ENCODE measurements at regions not wholly inside any gene's neighbourhood (a gene's known extent, or its start where the extent isn't known, plus 50 kb on each side); places are given as distances from the start of the nearest gene placed in this dataset.
"Not testable (repeated sequence)": the region's sequence is repeated elsewhere in the genome, so short reads cannot be mapped to it uniquely, and the experiment has no call there.

- not testable (repeated sequence) for TF ChIP-seq MEF2A (IDR thresholded peaks at IDR 0.05; ENCODE audit: borderline replicate concordance, low read depth); GABPA (IDR thresholded peaks at IDR 0.05; ENCODE audit: low read depth); CTCF (IDR thresholded peaks at IDR 0.05)
- TF ChIP-seq, protein P1, sequence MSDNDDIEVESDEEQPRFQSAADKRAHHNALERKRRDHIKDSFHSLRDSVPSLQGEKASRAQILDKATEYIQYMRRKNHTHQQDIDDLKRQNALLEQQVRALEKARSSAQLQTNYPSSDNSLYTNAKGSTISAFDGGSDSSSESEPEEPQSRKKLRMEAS (IDR thresholded peaks at IDR 0.05; ENCODE audit: low read depth): not testable (repeated sequence)
Observed at GRCh38 chr1:148210166-148210565, 58.1 kb upstream of the NBPF11 start.

All from SK-N-SH (cell line).